ENCODE measurements at regions not wholly inside any gene's neighbourhood (a gene's known extent, or its start where the extent isn't known, plus 50 kb on each side); places are given as distances from the start of the nearest gene placed in this dataset.

DNA sequence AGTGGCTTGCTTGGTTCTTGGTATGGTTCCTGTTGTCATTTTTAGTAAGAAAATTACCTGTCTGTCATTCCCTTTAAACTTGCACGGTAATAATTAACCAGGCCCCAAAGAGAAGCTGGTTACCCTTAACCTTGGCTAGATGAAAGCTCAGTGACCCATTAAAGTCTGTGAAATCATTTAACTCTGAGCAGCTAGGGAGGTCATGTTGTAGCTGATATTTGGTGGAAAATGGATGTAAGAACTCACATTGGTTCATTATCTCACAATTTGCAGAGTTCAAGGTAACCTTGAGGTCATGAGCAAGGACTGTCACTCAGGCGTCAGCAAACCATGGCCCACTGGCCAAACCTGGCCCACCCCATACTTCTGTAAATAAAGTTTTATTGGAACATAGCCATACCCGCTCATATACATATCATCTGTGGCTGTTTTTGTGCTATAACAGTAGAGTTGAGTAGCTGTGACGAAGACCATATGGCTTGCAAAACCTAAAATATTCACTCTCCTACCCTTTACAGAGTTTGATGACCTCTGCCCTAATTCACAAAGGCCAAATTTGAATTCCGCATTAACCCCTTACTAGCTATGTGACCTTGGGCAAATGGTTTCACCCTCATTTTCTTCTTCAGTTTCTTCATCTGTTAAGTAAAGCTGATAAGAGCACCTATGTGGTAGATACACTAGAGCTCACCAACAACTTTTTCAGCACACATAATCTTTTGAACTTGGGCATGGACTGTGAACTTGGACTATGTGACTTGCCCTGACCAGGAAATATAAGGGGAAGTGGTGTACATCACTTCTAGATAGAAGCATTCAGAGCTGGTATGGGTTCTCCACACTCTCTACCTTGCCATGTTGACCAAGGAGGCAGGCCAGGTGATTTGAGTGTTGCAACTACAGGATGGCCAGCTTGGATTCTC, 61.5 kb upstream of the CPEB4 start (continued):
- TF ChIP-seq, protein P1, sequence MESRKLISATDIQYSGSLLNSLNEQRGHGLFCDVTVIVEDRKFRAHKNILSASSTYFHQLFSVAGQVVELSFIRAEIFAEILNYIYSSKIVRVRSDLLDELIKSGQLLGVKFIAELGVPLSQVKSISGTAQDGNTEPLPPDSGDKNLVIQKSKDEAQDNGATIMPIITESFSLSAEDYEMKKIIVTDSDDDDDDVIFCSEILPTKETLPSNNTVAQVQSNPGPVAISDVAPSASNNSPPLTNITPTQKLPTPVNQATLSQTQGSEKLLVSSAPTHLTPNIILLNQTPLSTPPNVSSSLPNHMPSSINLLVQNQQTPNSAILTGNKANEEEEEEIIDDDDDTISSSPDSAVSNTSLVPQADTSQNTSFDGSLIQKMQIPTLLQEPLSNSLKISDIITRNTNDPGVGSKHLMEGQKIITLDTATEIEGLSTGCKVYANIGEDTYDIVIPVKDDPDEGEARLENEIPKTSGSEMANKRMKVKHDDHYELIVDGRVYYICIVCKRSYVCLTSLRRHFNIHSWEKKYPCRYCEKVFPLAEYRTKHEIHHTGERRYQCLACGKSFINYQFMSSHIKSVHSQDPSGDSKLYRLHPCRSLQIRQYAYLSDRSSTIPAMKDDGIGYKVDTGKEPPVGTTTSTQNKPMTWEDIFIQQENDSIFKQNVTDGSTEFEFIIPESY (CRISPR knock-in tag; IDR thresholded peaks at IDR 0.05) = no peak
- no peak; the same call in 1 of the 2 replicates for TF ChIP-seq ZNF264 (CRISPR knock-in tag; IDR thresholded peaks at IDR 0.05)
- TF ChIP-seq IKZF4 (CRISPR knock-in tag; IDR thresholded peaks at IDR 0.05; ENCODE audit: borderline replicate concordance, low read depth, not compliant biosample characterization) = no peak
- no peak for TF ChIP-seq SIX4 (CRISPR knock-in tag; IDR thresholded peaks at IDR 0.05)
- TF ChIP-seq DMAP1 (CRISPR knock-in tag; IDR thresholded peaks at IDR 0.05) = no peak; the same call in 1 of the 2 replicates
- no peak for TF ChIP-seq ZNF746 (CRISPR knock-in tag; IDR thresholded peaks at IDR 0.05)
- TF ChIP-seq ZNF224 (CRISPR knock-in tag; IDR thresholded peaks at IDR 0.05) = no peak
- no peak for TF ChIP-seq ZNF383 (CRISPR knock-in tag; IDR thresholded peaks at IDR 0.05; ENCODE audit: borderline replicate concordance)
- TF ChIP-seq HCFC1 (IDR thresholded peaks at IDR 0.05; ENCODE audit: low read depth, low read length) = no peak
- no peak for TF ChIP-seq TMF1 (CRISPR knock-in tag; IDR thresholded peaks at IDR 0.05; ENCODE audit: low read depth)
- no peak for TF ChIP-seq KDM6A (CRISPR knock-in tag; IDR thresholded peaks at IDR 0.05; ENCODE audit: low read depth)
- no peak for TF ChIP-seq ZNF7 (CRISPR knock-in tag; IDR thresholded peaks at IDR 0.05)
- TF ChIP-seq TCF7L2 (IDR thresholded peaks at IDR 0.05; ENCODE audit: low read depth, low read length) = no peak
- TF ChIP-seq MAZ (IDR thresholded peaks at IDR 0.05; ENCODE audit: borderline replicate concordance, low read depth, low read length) = no peak
- TF ChIP-seq MAZ (CRISPR knock-in tag; IDR thresholded peaks at IDR 0.05; ENCODE audit: low read depth) = no peak
- peak; percentile 66 for TF ChIP-seq RXRB (CRISPR knock-in tag; IDR thresholded peaks at IDR 0.05; ENCODE audit: borderline replicate concordance)
- no peak for TF ChIP-seq KLF15 (CRISPR knock-in tag; IDR thresholded peaks at IDR 0.05; ENCODE audit: borderline replicate concordance)
- TF ChIP-seq ONECUT2 (CRISPR knock-in tag; IDR thresholded peaks at IDR 0.05) = no peak
- TF ChIP-seq NFE2 (CRISPR knock-in tag; IDR thresholded peaks at IDR 0.05) = no peak
- TF ChIP-seq PRMT3 (CRISPR knock-in tag; IDR thresholded peaks at IDR 0.05; ENCODE audit: borderline replicate concordance, low read depth) = no peak
- TF ChIP-seq ZNF274 (CRISPR knock-in tag; IDR thresholded peaks at IDR 0.05) = no peak
- no peak for TF ChIP-seq ZNF572 (CRISPR knock-in tag; IDR thresholded peaks at IDR 0.05)
- TF ChIP-seq JUN (CRISPR knock-in tag; IDR thresholded peaks at IDR 0.05) = no peak
- TF ChIP-seq, protein P2, sequence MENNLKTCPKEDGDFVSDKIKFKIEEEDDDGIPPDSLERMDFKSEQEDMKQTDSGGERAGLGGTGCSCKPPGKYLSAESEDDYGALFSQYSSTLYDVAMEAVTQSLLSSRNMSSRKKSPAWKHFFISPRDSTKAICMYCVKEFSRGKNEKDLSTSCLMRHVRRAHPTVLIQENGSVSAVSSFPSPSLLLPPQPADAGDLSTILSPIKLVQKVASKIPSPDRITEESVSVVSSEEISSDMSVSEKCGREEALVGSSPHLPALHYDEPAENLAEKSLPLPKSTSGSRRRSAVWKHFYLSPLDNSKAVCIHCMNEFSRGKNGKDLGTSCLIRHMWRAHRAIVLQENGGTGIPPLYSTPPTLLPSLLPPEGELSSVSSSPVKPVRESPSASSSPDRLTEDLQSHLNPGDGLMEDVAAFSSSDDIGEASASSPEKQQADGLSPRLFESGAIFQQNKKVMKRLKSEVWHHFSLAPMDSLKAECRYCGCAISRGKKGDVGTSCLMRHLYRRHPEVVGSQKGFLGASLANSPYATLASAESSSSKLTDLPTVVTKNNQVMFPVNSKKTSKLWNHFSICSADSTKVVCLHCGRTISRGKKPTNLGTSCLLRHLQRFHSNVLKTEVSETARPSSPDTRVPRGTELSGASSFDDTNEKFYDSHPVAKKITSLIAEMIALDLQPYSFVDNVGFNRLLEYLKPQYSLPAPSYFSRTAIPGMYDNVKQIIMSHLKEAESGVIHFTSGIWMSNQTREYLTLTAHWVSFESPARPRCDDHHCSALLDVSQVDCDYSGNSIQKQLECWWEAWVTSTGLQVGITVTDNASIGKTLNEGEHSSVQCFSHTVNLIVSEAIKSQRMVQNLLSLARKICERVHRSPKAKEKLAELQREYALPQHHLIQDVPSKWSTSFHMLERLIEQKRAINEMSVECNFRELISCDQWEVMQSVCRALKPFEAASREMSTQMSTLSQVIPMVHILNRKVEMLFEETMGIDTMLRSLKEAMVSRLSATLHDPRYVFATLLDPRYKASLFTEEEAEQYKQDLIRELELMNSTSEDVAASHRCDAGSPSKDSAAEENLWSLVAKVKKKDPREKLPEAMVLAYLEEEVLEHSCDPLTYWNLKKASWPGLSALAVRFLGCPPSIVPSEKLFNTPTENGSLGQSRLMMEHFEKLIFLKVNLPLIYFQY (CRISPR knock-in tag; IDR thresholded peaks at IDR 0.05; ENCODE audit: borderline replicate concordance) = peak; percentile 21; the same call in 1 of the 2 replicates
- 0 out of 2 replicates have a peak, but pooled peaks have one; percentile 8 for TF ChIP-seq ZMYM4 (CRISPR knock-in tag; IDR thresholded peaks at IDR 0.05)

All from HepG2 (cell line).